ENCODE measurements at regions not wholly inside any gene's neighbourhood (a gene's known extent, or its start where the extent isn't known, plus 50 kb on each side); places are given as distances from the start of the nearest gene placed in this dataset.

DNA sequence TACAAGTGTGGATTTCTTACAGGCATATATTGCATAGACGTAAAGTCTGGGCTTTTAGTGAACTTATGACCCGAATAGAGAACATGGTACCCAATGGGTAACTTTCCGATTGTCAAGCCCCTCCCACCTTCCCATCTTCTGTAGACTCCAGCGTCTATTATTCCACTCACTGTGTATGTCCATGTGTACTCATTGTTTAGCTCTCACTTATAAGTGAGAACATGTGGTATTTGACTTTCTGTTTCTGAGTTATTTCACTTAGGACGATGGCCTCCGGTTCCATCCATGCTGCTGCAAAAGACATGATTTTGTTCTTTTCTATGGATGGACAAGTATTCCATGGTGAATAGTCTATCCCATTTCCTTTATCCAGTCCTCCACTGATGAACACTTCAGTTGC, 306.4 kb downstream of the CD83 start:
- intact Hi-C loops (cut with micrococcal nuclease) = no loop called here

DNA sequence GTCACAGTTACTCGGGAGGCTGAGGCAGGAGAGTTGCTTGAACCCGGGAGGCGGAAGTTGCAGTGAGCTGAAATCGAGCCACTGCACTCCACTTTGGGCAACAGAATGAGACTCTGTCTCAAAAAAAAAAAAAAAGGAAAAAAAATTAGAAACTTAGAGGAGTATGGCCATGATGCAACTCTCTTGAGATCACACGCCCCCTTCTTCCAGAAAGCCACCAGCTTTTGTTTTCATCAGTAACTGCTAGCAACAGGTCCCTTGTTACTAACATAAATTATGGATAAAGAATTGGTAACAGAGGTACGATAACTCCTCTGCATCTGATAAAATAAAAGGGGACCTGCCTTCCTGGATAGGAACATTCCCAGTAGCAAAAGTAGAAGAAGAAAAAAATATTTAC, 308.2 kb downstream of the CD83 start:
- intact Hi-C loops (cut with micrococcal nuclease) = no loop called here

DNA sequence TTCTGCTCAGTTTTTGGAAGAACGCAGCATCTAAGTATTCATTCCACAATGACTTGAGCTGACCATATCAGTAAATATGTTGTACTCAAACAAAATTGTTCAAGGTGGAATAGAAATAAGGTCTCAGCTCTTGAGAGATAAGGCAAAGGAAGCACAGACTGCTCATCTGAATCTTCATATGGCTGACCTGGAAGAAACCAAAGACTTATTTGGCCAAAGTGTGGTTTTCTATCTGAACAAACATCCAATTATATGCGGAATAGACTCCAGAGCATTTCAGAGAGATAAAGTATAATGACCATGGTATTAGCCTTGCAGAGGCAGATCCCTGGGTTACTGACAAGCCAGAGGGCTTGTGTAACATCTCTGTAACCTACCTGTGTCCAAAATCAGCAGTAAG, 308.7 kb downstream of the CD83 start:
- intact Hi-C loops (cut with micrococcal nuclease) = no loop called here

DNA sequence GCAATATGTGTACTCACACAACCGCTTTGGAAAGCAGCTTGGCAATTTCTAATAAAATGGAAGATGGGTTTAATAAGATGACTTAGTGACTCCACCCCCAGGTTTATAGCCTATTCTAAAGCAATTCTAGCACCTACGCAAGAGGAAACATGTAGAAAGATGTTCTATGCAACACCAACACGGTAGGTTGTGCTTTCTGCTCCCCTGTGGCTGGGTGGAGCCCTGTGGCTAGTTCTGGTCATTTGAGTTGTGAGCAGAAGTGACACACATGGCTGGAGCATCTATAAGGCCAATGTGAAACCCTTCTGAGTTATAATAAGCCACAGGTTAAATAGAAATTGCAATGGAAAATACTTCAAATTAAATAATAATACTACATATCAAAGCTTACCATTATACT, 310.7 kb downstream of the CD83 start:
- intact Hi-C loops (cut with micrococcal nuclease) = no loop called here

DNA sequence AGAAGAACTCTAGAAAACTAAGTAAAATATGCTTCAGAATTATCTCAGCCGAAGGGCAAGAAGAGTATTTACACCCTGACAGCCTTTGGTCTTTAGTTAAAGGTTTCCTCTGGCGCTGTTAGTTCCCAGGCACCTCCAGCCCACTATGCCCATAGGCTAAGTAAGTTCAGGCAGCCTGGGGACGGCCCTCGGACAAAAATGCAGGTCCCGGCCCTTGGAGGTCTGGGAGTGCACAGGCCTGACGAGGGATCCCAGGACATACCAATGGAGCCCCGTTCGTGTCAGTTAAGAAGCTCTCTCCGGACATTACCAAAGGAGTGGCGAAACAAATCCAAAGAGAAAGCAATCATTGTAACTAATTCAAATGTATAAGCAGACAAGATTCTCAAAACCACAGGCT, 311.8 kb downstream of the CD83 start:
- intact Hi-C loops (cut with micrococcal nuclease) = no loop called here

DNA sequence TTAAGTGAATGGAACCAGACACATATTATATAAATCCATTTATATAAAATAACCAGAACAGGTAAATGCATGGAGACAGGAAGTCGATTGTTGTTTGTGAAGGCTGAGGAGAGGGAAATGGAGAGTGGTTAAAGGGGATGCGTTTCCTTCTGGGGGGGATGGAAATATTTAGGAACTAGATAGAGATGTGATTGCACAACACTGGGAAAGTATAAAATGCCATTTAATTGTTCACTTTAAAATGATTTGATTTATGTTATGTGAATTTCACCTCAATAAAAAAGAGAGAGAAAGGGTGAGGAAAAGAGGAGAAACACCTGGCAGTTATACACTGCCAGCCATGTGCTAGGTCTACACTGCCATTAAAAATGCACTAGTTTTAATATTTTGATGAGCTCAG, 312.6 kb downstream of the CD83 start:
- intact Hi-C loops (cut with micrococcal nuclease) = no loop called here

DNA sequence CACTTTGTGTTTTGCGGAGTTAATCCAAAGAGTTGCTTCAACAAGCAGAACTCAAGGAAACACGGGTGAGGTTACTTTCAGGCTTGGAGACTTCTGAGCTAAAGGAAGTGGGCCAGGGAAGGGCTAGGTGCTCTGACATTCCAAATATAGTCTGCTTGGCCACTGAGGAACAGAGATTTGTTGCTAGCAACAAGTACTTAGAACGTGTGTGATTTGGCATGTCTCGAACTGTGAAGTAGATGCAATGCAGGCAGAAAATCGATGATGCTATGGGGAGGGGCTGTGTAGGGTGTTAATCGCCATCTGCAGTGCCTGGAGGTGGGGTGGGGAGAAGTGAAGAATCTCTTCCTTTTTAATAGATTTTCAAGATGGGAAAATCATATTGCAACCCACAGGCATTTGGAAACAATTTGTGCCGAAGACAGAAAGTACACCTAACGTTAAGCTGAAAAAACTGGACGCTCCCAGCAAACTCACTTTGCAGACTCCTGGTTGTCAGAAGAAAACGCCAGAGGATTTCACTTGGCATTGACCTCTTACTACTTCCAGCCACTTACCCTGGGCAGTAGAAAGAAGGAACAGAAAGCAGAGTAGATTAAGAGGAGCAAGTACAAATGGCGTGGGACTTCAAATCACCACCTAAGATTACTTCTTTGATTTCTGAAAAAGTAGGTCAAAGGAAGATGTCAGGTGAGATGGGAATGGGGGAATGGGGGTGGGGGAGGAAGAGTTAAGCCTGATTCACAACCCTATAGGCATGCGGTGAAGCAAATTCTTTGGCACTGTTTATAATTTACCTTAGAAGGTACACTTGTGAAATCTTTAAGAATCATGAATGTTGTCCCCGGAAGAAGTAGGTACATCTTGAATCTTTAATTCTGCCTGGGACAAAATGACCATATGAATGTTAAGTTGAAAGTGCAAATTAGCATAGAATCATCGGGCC, 314.1 kb downstream of the CD83 start:
- intact Hi-C loops (cut with micrococcal nuclease) = no loop called here

DNA sequence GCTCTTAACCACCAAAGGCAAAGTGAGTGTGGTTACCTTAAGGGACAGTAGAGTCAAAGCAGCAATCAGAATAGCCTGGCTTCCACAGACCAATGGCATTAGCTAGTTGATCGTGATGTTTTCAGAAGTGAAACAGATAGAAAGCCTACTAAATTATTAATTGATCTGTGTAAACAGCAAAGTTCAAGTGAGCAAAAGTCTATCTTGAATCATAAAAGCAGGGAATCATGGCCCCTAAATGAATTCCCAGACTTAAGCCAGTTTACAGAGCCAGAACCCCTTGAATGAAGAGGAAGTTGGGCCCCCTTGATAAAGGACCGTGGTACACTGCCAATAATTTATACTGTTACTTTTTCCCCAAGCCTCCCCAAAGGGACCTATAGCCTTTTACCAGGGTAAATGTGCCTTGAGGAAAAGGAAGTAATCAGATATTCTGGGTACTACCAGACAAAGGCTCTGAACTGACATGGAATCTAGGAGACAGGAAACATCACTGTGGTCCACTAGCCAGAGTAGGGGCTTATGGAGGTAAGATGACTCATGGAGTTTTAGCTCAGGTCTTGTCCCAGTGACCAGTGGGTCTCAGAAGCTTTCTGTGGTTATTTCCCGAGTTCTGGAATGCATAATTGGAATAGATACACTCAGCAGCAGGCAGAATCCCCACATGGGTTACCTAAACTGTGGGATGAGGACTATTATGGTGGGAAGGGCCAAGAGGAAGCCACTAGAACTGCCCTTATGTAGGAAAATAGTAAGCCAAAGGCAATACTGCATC, 317.5 kb downstream of the CD83 start:
- intact Hi-C loops (cut with micrococcal nuclease) = no loop called here

DNA sequence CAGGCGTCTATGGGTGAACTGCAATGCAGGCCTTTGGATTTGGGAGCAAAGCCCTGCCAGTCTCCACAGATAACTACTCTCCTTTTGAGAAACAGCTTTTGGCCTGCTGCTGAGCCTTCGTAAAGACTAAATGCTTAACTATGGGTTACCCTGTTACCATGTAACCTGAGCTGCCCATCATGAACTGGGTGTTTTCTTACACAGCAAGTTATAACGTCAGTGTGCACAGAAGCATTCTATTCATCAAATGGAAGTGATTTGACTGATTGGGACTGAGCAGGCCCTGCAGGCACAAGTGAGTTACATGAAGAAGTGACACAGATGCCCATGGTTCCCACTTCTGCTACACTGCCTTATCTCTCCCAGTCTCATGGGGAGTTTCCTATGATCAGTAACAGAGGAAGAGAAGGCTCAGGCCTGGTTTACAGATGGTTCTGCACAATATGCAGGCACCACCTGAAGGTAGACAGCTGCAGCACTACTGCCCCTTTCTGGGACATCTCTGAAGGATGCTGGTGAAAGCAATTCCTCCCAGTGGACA, 319.1 kb downstream of the CD83 start:
- intact Hi-C loops (cut with micrococcal nuclease) = no loop called here

DNA sequence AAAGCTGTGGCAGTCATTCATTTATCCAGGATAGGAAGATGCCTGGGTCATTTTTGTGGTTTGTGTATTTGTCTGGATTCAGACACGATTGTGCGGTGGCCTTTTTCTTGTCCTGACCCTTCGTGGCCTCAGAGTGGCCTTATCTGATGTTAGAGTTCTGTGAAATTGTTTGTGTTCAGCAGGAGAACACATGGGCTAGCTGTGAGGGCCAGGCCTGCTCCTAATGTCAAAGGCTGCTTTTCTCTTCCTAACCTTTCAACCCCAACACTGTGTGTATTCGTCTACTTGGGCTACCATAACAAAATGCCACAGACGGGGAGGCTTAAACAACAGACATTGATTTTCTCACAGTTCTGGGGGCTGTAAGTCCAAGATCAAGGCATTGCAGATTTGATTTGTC, 321.8 kb downstream of the CD83 start:
- intact Hi-C loops (cut with micrococcal nuclease) = no loop called here

DNA sequence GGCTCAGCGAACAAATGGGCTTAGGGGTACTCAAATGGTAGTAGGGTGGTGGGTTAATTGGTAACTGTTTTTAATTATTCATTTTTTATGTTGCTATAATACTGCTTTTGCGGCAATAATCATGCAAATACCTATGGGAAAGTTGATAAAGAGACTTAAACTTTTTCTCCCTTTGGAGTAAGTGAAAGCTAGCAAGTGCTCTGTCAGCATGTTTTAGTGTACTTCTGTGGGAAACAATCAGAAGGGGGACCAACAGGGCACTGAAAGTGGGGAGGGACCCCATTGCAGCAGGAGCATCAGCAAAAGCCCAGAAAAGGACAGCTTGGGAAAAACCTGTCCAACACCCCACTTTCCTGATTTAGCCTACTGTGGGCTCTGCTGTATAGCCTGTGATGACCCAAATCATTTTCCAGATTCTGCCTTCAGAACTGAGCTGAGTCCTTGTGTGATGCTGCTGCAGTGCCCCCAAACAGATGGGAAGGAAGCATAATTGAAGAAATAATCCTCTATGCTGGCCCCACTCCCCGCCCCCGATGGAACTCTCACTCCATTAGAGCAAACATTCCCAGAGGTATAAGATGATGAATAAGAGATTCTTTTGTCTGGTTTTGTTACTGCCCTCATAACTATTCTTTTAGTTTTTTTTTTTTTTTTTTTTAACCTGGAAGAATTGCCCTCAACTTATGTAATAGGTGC, 322.8 kb downstream of the CD83 start:
- intact Hi-C loops (cut with micrococcal nuclease) = no loop called here

DNA sequence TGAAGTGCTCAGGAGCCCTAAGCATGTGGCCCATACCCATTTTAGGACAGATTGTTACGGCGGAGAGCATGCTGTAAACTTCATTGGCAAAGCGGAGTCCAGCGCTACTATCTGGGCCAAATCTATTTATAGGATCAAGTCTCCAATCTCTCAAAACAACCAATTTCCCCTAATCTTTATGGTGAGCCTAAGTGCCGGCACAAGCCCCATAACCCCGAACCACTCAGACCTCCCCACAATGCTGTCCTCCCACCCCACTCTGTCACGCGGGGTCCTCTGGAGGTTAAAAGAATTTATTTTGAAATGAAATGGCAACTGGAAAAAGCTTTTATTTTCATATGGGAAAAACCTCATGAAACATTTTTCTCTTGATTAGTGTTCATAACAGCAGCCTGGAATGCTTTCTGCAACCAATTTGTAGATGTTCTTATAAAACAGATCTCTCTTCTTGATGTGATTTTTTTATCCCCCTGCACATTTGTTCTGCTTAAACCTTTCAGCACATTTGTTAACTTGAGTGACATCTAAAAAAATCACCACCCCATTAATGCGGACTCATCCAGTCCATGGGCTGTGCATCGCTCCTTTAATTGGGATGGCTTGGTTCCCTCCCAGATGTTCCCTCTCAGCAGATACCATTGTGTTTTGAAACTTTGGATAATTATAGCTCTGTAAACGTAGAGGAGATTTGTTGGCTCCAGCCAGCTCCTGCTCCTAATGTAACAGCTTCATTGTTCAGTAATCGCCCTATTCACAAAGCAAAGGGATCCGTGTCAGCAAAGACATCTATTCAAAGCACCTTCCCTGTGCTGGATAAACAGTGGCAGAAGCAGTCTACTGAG, 323.6 kb downstream of the CD83 start:
- intact Hi-C loops (cut with micrococcal nuclease) = no loop called here

DNA sequence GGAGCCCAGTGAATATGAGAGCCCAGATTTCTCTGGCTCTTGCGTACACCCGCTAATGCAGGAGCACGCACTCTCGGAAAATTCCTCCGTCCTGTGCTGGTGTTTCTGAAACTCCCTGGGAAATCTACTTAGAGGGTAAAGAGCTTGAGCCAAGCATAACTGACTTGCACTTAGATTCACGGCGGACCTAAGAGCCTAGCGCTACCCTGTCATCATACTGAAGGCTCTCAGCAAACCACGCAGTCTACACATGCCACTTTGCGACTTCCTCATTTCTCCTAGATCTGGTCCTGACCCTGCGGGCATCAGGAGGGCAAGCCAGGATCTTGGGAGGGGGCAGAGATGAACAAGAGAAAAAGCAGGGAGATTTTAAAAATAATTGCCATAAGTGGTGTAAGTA, 324.7 kb downstream of the CD83 start:
- intact Hi-C loops (cut with micrococcal nuclease) = no loop called here

DNA sequence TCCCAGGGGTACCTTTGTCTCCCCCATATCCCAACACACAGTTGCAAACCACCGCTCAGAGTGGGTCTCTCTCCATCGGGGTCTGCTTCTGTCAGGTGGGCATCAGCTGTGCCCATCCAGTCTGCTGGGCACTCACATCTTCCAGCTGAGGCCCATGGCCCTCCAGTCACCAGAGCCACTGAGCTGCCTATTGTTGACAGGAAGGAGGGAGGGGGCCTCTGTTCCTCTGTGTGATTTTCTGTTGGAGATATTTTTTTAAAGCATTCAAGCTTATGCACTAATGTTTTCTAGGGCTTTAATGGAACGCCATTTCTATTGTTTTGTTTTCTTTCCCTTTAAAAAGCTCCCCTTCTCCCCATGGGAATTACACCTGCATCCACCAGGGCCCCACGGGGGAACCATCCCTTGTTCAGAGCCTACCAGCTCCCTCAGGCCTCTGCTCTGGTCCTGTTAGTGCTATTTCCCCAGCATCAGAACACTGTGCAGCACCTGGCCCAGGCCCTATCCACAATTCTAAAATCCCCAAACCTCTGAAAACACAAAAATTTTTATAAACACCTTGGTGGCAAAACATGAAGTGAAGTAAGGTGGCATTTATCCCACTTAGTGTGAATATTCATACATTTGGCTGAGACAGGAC, 326.2 kb downstream of the CD83 start:
- intact Hi-C loops (cut with micrococcal nuclease) = no loop called here

DNA sequence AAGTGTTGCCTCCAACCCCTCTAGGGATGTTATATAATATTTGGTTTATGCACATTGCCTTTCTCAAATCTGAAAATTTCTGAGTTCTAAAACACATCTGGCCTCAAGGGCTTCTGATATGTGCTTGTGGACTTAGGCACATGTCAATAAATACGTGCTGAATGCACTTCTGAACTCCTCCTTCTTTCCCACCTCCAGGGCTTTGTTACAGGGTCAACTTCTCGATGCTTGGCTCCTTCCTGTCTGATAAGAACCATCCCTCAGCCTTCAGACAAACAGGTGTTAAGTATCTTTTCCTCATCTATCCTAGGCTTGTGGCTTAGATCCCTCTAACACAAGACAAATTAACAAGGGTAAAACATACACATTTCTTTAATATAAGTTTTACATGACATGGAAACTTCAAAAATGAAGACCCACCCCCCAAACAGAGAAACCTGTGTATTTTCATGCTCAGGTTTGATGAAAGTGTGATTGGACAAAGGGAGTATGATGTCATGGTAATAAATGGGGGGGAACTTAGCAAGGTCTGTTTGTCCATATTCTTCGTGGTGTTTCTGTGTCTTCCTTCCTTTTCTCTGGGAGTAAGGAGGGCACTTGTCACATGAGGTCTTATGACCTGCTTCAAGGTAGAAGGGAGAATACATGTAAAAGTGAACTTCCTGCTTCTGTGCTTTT, 326.9 kb downstream of the CD83 start:
- intact Hi-C loops (cut with micrococcal nuclease) = no loop called here

DNA sequence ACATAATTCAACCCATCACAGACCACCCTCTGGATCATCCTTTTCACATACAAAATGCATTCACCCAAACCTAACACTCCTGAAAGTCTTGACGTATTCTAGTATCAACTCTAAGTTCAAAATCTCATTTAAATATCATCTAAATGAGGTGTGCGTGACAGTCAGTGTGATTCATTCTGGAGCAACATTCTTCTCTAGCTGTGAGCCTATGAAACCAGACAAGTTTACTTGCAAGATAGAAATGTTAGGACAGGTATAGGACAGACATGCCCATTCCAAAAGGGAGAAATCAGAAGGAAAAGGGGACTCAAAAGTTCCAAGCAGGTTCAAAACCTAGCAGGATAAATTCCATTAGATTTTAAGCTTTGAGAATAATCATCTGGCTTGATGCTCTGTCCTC, 329.7 kb downstream of the CD83 start:
- intact Hi-C loops (cut with micrococcal nuclease) = no loop called here

DNA sequence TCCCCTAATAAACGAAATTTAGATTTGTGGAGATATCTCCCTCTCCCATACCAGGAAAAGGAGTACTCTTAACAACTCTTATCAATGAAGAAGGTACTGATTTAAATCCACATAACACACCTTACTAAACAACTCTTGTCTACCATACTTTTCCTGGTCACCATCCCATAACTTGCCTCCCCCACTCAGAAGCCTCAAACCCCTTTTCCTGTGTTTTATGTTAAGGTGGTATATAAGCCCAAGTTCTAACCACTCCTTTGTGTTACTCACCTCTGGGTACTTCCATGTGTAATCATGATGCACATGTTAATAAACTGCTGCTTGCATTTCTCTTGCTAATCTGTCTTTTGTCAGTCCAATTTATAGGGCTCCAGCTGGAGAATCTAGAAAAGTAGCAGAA, 330.7 kb downstream of the CD83 start:
- intact Hi-C loops (cut with micrococcal nuclease) = loop anchor here (2.0 kb wide), 1 partner anchor 177 kb away; no protein-coding TSS in a partner anchor

DNA sequence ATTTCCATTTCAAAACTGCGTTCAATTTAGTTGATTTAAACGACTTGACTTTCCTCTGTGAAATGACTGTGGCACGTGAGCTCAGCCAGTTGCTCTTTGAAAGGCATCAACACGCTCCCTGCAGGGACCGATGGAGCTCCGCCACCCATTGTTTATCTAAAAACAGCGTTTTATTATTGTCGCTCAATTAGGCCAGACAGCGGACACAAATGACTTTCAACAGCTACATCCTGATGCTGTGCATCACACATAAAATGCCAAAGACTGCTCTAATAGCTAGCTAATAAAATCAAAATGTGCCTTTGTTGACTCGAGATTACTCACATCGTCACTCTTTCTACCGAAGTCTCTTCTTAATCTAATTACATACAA, 332.5 kb downstream of the CD83 start:
- intact Hi-C loops (cut with micrococcal nuclease) = loop anchor here (2.0 to 10.0 kb wide), 5 partner anchors 68 to 1175 kb away; partner anchors contain the start of gene JARID2

DNA sequence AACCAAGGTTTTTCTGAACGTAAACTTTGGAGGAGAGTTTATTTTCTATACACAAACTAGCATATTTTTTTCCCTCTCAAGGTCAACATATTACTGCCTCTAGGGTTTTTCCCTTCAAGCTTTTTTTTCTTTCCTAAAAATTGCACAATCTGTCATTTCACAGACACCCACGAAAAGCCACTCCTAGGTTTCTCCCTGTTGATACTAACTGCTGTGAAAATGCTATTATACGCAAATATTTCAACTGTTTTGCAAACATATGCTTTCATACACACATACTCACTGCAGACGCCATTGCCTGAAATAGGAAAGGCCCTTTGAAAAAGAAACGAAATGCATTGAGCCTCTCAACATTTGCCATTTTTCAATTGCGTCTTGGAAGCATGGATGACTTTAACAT, 333.0 kb downstream of the CD83 start:
- intact Hi-C loops (cut with micrococcal nuclease) = loop anchor here (2.0 to 10.0 kb wide), 5 partner anchors 68 to 1174 kb away; partner anchors contain the start of gene JARID2

All from T-helper 1 cell treated with Interleukin-12 subunit alpha and Interleukin-12 subunit beta and Interleukin-4 antibody, amounts not matched to agents 30 ng/mL and 1 ng/mL, for 36 hours (primary cell).